HG03095 (cell line): ENCODE measurements at regions not wholly inside any gene's neighbourhood (a gene's known extent, or its start where the extent isn't known, plus 50 kb on each side); places are given as distances from the start of the nearest gene placed in this dataset.

Experiments used
- ATAC-seq: cut with Tn5 transposase; IDR thresholded peaks from one replicate; pipeline ENCODE4 v1.9.1; 2021; ENCODE audit warnings: moderate library complexity; ENCODE audit not compliant: unreplicated experiment

DNA sequence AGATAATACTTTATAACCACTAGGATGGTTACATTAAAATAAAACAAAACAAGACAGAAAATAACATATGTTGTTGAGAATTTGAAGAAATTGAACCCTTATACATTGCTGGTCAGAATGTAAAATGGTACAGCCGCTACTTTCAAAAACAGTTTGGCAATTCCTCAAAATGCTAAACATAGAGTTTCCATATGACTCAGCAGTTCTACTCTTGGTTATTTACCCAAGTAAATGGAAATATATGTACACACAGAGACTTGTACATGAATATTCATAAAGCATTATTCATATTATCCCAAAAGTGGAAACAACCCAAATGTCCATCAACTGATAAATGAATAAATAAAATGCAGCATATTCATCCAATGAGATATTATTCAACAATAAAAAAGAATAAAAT, 92.5 kb upstream of the LRATD1 start:
- no peak for ATAC-seq

DNA sequence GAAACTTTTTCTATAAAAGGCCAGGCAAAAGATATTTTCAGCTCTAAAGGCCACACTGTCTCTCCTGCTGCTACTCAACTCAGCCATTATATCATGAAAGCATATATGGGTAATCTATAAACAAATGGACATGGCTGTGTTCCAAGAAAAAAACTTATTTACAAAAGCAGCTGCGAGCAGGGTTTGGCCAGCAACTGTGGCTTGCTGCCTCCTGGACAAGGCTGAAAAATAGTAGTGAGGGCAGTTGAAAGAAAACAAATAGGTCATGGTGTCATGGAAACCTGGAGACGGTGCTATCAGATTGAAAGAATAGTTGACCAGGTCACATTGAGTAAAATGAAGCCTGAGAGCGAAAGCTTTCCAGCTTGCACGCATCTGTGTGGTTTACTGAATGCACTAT, 89.2 kb upstream of the LRATD1 start:
- ATAC-seq = no peak

DNA sequence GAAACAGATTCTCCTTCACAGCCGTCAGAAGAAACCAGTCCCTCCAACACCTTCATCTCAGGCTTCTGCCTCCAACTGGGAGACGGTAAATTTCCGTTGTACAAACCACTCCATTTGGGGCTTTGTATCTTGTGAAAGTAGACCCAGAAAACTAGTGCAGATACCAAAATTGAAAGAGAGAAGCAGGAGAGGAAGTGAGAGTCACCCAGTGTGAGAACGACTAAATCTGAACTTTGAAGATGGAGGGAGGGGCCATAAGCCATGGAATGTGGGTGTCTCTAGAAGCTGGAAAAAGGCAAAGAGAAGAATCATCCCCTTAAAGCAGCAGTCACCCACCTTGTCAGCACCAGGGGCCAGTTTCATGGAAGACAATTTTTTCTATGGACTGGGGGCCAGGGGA, 88.3 kb upstream of the LRATD1 start:
- ATAC-seq = no peak

DNA sequence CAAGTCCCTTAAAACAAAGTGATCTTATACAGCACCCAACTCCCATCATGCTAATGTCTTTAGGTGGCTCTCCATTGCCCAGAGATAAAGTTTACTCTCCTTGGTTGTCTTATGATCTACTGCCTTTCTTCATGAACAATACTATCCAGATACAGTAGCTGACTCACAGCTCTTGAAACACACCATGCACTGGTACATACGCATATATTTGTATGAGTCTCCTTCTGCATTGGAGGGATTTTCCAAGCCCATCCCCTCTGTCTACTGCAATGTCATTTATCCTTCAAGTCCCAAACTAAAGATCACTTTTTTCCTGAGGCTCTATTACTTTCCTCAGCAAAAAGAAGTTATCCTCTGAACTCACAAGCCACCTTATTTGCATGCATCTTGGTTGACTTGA, 84.7 kb upstream of the LRATD1 start:
- ATAC-seq = no peak

DNA sequence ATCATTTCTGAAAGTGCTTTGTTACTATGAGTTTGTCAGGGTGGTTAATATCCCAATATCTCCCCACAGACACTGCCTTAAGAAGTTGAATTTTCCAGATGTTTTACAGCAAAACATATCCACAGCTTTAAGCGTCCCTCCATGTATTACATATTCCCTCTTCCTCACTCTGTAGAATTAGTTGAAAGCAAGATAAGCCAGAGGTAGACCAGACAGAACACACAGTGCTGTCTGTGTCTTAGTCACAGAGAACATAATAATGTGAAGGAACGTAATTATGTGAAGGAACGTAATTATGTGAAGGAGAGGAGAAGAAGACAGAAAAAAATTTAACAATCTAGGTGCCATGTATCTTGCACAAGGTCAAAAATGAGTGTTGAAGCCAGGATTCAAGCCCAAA, 81.9 kb upstream of the LRATD1 start:
- ATAC-seq = no peak

DNA sequence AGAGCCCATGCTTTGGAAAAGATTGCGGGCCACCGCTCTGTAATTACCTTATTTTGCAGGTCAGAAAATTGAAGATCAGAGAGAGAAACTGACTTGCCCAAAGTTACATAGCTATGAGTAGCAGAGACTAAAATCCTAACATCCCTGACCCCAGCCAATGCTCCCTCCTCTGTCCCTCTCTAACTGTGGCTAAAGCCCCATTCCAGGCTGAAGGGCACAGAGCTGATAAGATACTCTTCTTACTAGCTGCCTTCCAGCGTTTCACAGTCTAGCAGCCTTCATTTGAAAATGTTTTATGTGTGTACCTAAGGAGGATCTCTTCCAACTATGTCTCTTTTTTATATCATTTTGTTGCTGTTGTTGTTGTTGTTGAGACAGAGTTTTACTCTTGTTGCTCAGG, 81.4 kb upstream of the LRATD1 start:
- ATAC-seq = no peak

DNA sequence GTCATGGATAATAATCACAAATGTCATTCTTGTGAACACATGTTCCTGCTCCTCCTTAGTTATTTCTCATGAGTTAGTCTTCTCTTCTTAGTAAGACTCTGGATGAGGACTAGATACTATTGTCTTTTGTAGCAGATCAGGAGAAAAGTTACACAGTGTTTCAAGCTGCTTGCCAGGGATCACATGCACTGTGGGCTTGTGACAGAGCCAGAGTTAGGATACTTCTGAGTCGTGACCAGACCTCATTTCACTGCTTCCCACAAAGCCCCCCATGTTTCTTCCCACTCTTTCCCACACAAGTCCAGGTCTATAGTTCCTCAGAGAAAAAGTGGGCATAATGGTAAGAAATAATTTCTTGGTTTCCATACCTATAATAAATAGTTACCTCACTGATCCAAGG, 80.2 kb upstream of the LRATD1 start:
- no peak for ATAC-seq

DNA sequence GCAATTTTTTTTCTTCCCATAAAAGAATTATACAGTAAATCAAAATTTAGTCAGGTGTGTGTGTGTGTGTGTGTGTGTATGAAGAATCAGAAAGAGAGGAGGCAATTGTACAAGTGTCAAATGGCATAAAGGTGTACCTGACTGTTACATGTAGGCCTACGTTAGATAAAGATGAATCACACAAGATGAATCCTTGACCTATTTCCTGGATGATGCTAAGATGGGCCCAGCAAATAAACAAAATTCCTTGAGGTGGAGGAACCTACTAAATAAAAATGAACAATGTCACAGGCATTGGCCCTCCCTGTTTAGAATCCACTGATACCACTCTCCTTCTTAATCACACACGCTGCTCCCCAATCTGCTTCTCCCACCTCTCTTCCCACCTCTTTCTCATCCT, 79.7 kb upstream of the LRATD1 start:
- no peak for ATAC-seq

DNA sequence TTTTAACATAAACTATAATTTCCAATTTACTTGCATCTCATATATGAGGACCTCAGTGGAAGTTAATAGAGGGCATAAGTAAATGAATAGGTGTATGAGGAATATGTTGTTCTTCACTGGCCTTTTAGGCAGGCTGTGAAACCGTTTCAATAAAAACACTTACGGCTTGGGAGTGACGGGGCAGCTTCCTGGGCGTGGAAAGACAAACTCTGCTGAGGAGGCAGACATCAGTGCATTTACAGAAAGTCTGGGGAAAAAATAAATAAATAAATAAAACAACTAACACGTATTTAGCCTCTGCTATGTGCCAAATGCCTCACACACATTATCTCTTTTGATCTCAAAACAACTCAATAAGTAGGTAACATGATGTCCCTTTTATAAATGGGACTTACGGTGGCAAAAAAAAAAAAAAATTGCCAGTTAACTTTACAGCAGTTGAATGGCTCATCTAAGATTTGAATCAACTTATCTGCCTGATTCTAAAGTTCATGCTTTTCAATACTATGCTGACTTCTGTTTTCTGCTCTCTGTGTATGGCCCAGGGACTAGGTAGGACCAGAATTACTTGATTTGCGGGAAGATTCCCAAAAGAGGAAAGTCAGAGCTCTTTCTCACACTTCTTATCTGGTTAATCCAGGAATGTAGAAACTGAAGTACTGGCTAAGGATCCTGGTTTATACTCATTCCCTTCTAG, 77.5 kb upstream of the LRATD1 start:
- no peak for ATAC-seq

DNA sequence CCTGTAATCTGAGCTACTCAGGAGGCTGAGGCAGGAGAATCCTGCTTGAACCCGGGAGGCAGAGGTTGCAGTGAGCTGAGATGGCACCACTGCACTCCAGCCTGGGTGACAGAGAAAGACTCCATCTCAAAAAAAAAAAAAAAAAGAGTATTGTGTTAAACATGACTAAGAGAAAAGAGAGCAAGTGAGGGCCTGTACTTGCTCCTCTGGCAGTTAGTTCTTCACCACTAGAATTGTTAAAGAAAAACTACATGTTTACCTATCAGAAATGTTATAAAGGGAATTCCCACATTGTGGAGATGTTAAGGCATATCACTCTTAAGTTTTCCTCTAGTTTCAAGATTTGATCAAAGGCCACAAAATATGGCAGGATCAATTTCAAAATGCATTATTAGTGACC, 75.4 kb upstream of the LRATD1 start:
- no peak for ATAC-seq

DNA sequence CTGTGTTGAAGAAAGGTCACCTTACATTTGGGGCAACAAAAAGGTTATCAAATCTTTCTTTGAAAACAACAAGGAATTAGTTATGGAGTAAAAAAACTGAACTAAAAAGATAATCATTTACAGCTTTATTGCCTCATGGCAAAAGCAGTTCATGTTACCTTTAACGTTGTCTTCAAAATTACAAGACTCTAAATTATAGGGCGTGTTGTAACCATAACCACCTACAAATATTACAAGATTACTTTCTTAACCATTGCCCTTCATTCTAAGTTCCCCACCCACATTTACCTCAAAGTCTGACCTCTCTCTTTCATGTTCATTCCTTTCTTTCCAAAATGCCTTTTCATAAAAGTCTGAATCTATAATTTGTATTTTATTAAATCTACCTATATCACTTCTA, 74.6 kb upstream of the LRATD1 start:
- ATAC-seq = no peak

DNA sequence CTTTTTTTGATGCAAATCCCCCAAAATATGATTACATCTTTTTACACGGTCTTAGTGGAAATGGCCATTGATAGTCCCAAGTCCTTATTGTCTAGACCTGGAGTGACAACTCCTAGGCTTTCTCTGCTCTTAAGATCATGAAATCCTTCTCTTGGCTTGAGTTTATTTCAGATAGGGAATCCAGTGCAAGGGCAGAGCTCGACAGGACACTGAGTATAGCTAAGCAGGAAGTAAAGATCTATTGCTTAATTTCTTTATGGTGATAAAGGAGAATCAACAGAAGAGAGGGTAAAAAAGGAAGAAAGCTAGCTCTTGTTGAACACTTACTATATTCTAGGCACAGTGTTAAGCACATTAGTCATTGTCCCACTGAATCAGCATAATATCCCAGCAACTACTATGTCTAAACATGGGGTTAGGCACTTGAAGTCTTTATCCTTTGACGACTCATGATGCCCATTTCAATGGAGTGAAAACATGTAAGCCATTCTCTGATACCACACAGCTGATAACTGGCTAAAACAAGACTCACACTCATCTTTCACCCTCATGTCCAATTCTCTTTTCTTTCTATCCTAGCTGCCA, 74.1 kb upstream of the LRATD1 start:
- ATAC-seq = no peak

DNA sequence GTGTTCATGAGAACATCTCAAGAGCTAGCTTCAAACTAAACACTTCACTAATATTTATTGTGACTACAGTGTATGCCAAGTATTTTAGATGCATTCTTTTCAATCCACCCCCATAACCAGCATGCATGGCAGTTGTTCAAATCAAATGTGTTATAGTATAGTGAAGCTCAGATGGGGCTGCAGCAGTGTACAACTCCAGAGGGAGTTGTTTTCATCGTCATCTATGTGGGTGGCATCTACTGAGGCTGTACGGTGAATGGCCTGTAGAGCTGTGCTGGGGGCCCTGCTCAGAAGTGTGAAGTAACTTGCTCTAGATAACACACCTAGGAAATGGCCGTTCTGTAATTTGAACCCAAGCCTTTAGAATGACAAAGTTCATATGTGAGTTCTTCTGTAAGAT, 71.8 kb upstream of the LRATD1 start:
- no peak for ATAC-seq

DNA sequence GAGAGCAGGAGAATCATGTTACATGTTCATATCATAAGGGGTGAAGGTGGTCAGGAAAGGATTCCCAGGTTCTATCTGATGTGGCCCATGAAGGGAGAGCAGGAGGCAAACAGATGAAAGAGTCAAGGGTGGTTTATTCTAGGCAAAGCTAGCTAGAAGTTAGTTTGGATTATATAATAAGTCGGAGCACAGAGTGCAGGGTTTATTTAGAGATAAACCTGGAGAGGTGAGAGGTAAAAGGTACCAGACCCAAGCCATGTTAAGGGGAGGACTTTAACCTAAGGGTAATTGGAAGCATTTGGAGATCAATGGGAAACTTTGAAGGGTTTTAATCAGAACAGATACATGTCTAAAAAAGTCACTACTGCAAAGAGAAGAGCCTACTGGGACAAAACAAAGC, 69.2 kb upstream of the LRATD1 start:
- no peak for ATAC-seq

DNA sequence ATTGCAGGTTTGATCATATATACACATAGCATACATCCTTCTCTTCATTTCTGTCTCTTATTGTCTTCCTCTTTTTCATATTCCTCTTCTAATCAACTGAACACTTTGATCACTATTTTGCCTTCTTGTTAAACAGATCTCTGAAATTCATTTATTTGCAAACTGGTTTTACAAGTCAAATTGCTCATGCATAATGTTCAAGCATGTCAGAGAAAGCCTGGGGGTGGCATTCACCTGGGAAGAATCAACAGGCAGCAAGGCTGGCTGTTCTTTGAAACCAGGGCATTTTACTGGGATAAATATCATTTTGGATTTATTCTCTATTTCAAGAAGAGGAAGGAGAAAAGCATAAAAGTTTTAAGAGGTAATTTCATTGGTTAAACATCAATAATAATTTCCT, 66.9 kb upstream of the LRATD1 start:
- no peak for ATAC-seq

DNA sequence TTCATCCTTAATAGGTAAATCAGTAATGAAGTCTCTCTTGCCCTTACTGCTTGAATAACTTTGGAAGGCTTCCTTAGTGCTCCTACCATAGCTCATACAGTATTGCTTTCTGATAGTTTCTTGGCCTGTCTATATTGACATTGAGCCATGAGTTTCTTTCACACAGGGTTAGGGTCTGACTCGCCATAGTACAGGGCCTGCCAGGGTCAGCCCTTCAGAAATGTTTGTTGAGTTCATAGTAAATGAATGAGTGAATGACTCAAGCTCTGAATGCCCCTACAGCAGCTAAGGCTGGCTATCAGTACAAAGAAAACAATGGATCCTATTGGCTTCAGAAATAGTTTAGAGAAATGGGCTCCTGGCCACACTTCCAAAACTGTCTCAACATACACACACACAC, 65.0 kb upstream of the LRATD1 start:
- no peak for ATAC-seq

DNA sequence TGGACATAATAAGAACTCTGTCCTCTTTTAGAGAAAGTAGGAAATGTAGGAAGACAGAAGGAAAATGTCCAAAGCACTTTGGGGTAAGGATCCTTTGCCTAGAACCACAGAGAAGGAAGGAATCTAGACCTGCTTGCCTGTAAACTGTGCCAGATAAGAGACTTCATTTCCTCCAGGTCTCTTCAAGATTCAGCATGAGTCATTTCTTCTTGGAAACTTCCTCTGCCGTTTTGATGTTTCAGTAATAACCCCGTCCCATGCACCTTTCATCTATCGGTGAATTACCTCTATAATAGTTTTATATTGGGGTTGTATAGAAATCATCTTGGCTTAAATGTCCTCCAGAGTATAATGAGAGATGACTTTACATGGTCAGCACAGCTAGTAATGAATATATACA, 63.2 kb upstream of the LRATD1 start:
- no peak for ATAC-seq

DNA sequence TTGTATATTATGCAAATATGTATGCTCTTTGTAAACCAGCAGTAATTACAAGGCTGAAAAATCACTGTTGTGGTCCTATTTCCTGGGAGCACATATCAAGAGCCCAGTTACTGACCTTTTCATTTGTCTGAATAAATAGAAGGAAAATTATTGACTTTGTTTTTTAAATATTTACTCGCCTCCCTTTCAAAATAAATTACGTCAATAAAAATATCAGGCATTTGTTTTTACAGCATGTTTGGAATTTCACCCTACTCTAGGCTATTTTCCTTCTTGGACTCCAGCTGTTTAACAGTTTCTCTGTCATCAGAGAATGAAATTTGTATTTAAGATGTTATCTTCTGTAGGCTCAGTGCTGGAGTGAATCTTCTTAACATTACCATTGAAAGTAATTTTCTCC, 59.9 kb upstream of the LRATD1 start:
- ATAC-seq = no peak

DNA sequence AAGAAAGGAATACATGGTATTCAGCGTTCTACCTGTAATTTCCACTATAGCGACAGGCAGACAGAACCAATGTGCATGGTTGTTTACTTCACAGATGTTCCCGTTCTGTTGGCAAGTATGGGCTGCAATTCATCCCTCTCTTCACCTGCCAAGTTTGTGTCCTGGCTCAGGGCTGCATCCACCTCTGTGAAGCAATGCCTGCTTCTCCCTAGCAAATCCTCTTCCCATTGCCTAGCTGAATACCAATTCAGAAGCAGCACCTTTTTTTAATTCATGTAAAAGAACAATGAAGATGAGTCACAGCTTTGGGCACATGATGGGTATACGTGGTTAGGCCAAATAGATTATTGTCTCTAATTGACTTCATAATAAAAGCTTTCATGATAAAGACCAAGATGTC, 54.7 kb upstream of the LRATD1 start:
- ATAC-seq = no peak
